ENCODE measurements at regions not wholly inside any gene's neighbourhood (a gene's known extent, or its start where the extent isn't known, plus 50 kb on each side); places are given as distances from the start of the nearest gene placed in this dataset.

DNA sequence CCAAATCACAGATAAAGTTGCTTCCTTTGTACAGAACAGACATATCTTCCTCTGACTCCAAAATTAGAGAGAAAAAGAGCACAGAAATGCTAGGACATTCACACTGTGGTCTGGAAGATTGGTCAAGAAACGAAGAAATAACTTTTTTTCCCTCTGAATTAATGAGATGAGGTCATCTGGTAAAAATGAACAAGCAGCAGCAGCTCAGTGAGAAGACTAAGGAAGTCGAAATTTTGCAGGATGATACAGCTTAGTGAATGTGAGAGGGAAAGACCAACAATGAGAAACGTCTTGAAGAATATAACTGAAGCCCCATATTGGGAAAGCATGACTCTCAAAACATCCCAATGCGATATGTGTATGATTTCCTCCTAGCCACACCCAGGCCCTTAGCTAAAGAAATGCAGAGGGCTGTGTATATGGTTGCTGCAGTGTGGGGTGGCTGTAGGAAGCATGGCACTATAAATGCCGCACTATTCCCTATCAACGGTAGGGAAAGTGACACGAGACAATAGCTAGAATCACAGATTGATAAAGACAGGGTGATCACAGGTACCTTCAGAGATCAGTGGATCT is 208.6 kb downstream of the VEGFC start:
- no peak for DNase-seq (ENCODE audit: low read depth in 1 of 2, low spot score in 1 of 2)
- no peaks in the 10 kb centered on the region for H3K27me3 ChIP-seq (ENCODE audit: insufficient read depth, poor library complexity, severe bottlenecking)
- no peak overlapping the region for H3K4me3 ChIP-seq (replicated peaks; ENCODE audit: insufficient read depth, low read length)
- no peak overlapping the region for H3K27ac ChIP-seq (replicated peaks)
- no peak for TF ChIP-seq REST (IDR thresholded peaks at IDR 0.05; ENCODE audit: insufficient replicate concordance, low read depth)
- no peak for TF ChIP-seq GABPA (IDR thresholded peaks at IDR 0.05; ENCODE audit: low read depth)
- no peak for TF ChIP-seq POLR2AphosphoS5 (IDR thresholded peaks at IDR 0.05; ENCODE audit: low read depth)
- TF ChIP-seq, protein P1, sequence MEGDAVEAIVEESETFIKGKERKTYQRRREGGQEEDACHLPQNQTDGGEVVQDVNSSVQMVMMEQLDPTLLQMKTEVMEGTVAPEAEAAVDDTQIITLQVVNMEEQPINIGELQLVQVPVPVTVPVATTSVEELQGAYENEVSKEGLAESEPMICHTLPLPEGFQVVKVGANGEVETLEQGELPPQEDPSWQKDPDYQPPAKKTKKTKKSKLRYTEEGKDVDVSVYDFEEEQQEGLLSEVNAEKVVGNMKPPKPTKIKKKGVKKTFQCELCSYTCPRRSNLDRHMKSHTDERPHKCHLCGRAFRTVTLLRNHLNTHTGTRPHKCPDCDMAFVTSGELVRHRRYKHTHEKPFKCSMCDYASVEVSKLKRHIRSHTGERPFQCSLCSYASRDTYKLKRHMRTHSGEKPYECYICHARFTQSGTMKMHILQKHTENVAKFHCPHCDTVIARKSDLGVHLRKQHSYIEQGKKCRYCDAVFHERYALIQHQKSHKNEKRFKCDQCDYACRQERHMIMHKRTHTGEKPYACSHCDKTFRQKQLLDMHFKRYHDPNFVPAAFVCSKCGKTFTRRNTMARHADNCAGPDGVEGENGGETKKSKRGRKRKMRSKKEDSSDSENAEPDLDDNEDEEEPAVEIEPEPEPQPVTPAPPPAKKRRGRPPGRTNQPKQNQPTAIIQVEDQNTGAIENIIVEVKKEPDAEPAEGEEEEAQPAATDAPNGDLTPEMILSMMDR (IDR thresholded peaks at IDR 0.05; ENCODE audit: insufficient read depth, low read length) = no peak
- no peak for TF ChIP-seq SPI1 (IDR thresholded peaks at IDR 0.05; ENCODE audit: borderline replicate concordance, low read depth)

DNA sequence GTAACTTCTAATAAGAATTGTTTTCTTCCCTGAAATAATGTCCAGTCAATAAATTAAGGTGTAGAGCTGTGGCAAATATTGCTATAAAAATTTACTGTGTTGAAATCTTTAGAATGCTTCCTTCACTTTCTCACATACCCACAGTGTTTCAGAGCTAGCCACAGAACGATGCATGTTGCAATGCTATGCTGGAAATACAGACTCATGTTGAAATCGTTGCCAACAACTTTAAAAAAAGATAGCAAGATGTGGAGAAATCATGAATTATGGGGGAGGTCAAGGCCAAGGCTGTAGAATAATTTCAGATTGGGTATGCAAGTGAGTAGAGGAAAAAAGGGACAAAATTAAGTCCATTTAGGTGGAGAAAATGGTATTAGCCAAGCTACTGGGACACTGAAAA is 204.8 kb downstream of the VEGFC start:
- no peak overlapping the region for H3K27ac ChIP-seq (replicated peaks)
- TF ChIP-seq GABPA (IDR thresholded peaks at IDR 0.05; ENCODE audit: low read depth) (no peak), POLR2AphosphoS5 (IDR thresholded peaks at IDR 0.05; ENCODE audit: low read depth) (no peak), REST (IDR thresholded peaks at IDR 0.05; ENCODE audit: insufficient replicate concordance, low read depth) (no peak), SPI1 (IDR thresholded peaks at IDR 0.05; ENCODE audit: borderline replicate concordance, low read depth) (no peak)
- TF ChIP-seq, protein P1 (IDR thresholded peaks at IDR 0.05; ENCODE audit: insufficient read depth, low read length) = no peak

DNA sequence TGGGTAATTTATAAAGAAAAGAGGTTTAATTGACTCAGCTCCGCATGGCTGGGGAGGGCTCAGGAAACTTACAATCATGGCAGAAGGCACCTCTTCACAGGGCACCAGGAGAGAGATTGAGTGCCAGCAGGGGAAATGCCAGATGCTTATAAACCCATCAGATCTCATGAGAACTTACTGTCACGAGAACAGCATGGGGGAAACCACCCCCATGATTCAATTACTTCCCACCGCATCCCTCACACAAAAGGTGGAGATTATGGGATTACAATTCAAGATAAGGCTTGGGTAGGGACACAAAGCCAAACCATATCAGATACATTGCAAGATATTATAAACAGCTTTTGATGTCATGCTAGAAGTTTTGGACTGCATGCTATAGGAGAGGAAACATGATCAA is 204.3 kb downstream of the VEGFC start:
- H3K4me3 ChIP-seq (replicated peaks; ENCODE audit: insufficient read depth, low read length) = no peak overlapping the region
- no peak for DNase-seq (ENCODE audit: low read depth in 1 of 2, low spot score in 1 of 2)
- no peak overlapping the region for H3K27ac ChIP-seq (replicated peaks)
- TF ChIP-seq GABPA (IDR thresholded peaks at IDR 0.05; ENCODE audit: low read depth) (no peak), SPI1 (IDR thresholded peaks at IDR 0.05; ENCODE audit: borderline replicate concordance, low read depth) (no peak), POLR2AphosphoS5 (IDR thresholded peaks at IDR 0.05; ENCODE audit: low read depth) (no peak), REST (IDR thresholded peaks at IDR 0.05; ENCODE audit: insufficient replicate concordance, low read depth) (no peak)
- TF ChIP-seq, protein P1 (IDR thresholded peaks at IDR 0.05; ENCODE audit: insufficient read depth, low read length) = no peak
- no peaks in the 10 kb centered on the region for H3K27me3 ChIP-seq (ENCODE audit: insufficient read depth, poor library complexity, severe bottlenecking)

More for the DNA sequence above, 204.8 kb downstream of the VEGFC start:
- Histone ChIP-seq H3K27me3 (ENCODE audit: insufficient read depth, poor library complexity, severe bottlenecking) (no peaks in the 10 kb centered on the region), H3K4me3 (replicated peaks; ENCODE audit: insufficient read depth, low read length) (no peak overlapping the region)
- peak; percentile 49 to 59 for DNase-seq (ENCODE audit: low read depth in 1 of 2, low spot score in 1 of 2)
